Left colon (tissue), 2 donors: ENCODE measurements at regions not wholly inside any gene's neighbourhood (a gene's known extent, or its start where the extent isn't known, plus 50 kb on each side); places are given as distances from the start of the nearest gene placed in this dataset.

Experiments used
- ATAC-seq: fragments of 200-7000 bp; cut with Tn5 transposase; one replicate; pipeline ENCODE4 v1.9.1; 2020; ENCODE audit warnings: mild to moderate bottlenecking, moderate library complexity
- DNase-seq, 2 donors: peaks; one replicate each; pipeline ENCODE4 v3.0.0-alpha.2; 2020
- intact Hi-C, 2 donors: fragments of 100-400 bp; cut with DNase I in 1 of 2; cut with micrococcal nuclease in 1 of 2; formaldehyde crosslinking; loops; one replicate each; pipeline versions ENCODE4 v1.11.2 to v1.14.0; 2022; cut with DNase I, micrococcal nuclease
- donor health status: DM: no; HTN: no; CAD: no.
- donor health status: DM: yes; HTN: yes; CAD: no.

GRCh38 chr12:91574391-91574790, 391.8 kb upstream of the DCN start:
- ATAC-seq = no peak
- no peak for DNase-seq
- intact Hi-C loops = no loop called here

- intact Hi-C loops = no loop called here
These were observed 390.3 kb upstream of the DCN start for GRCh38 chr12:91572869-91573268.

GRCh38 chr12:91567100-91567485, 384.5 kb upstream of the DCN start:
- no peak for DNase-seq
- intact Hi-C loops = no loop called here
- no peak for ATAC-seq

More at GRCh38 chr12:91572869-91573268, 390.3 kb upstream of the DCN start:
- ATAC-seq = no peak
- DNase-seq = no peak

- DNase-seq (no peak), ATAC-seq (no peak)
- intact Hi-C loops = no loop called here
These were observed 383.9 kb upstream of the DCN start for GRCh38 chr12:91566328-91567099.

- ATAC-seq = no peak
- intact Hi-C loops = no loop called here
- DNase-seq = no peak
These were observed 383.2 kb upstream of the DCN start for GRCh38 chr12:91565846-91566245.

GRCh38 chr12:91565246-91565645, 382.6 kb upstream of the DCN start:
- DNase-seq (no peak), ATAC-seq (no peak)
- intact Hi-C loops = no loop called here

- ATAC-seq (no peak), DNase-seq (no peak)
- intact Hi-C loops = no loop called here
These were observed 380.6 kb upstream of the DCN start for GRCh38 chr12:91563011-91563765.

- no peak for DNase-seq
- intact Hi-C loops = no loop called here
- no peak for ATAC-seq
These were observed 379.9 kb upstream of the DCN start for GRCh38 chr12:91562476-91562875.

GRCh38 chr12:91561958-91562325, 379.3 kb upstream of the DCN start:
- ATAC-seq = no peak
- DNase-seq = no peak
- intact Hi-C loops = no loop called here

- ATAC-seq (no peak), DNase-seq (no peak)
- intact Hi-C loops = no loop called here
These were observed 378.8 kb upstream of the DCN start for GRCh38 chr12:91561301-91561957.

GRCh38 chr12:91556909-91557308, 374.3 kb upstream of the DCN start:
- DNase-seq (peak; percentile 23 to 29), ATAC-seq (peak; percentile 80)
- intact Hi-C loops = no loop called here

- DNase-seq (no peak), ATAC-seq (no peak)
- intact Hi-C loops = no loop called here
These were observed 373.1 kb upstream of the DCN start for GRCh38 chr12:91555436-91556415.

- DNase-seq = peak; percentile 28 to 29
- intact Hi-C loops = no loop called here
These were observed 369.3 kb upstream of the DCN start for GRCh38 chr12:91551927-91552326.

GRCh38 chr12:91551242-91551641, 368.6 kb upstream of the DCN start:
- no peak for ATAC-seq
- intact Hi-C loops = no loop called here
- DNase-seq = no peak

More at GRCh38 chr12:91551927-91552326, 369.3 kb upstream of the DCN start:
- no peak for ATAC-seq

- intact Hi-C loops = no loop called here
- no peak for DNase-seq
- ATAC-seq = no peak
These were observed 360.0 kb upstream of the DCN start for GRCh38 chr12:91542666-91543065.

- DNase-seq = no peak
- intact Hi-C loops = no loop called here
- no peak for ATAC-seq
These were observed 359.4 kb upstream of the DCN start for GRCh38 chr12:91542067-91542466.

GRCh38 chr12:91538418-91538817, 355.8 kb upstream of the DCN start:
- DNase-seq (no peak), ATAC-seq (no peak)
- intact Hi-C loops = no loop called here

GRCh38 chr12:91533366-91533765, 350.7 kb upstream of the DCN start:
- ATAC-seq (no peak), DNase-seq (no peak)
- intact Hi-C loops = no loop called here

GRCh38 chr12:91529829-91530228, 347.2 kb upstream of the DCN start:
- DNase-seq = no peak
- intact Hi-C loops = no loop called here

More at GRCh38 chr12:91529829-91530228, 347.2 kb upstream of the DCN start:
- ATAC-seq = no peak
